ENCODE measurements at regions not wholly inside any gene's neighbourhood (a gene's known extent, or its start where the extent isn't known, plus 50 kb on each side); places are given as distances from the start of the nearest gene placed in this dataset.

DNA sequence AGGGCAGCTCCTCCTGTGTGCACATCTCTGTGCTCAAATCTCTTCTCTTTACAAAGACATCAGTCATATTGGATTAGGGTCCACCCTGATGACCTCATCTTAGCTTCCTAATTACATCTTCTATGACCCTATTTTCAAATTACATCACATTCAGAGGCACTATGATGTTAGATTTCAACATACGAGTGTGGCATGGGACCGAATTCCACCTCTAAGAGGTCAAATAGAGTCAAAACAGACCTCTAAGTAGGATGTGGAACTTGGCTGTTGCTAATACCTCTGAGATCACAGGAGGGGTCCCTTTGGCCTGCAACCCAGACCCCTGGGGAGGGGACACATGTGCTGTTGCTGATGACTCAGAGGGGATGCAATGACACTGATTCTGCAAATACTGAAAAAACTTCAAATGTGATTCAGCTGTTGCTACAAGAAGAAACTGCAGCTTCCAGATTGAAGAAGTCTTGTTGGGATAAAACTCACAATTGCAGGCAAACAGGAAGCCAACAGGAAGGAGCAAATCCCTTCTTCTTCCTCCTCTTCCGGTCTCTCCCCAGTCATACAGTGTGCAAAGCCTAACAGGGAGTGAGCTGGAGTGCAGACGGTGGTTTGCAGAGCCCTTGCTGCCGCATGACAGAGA is 216.2 kb downstream of the MYLK4 start:
- no peak for DNase-seq

DNA sequence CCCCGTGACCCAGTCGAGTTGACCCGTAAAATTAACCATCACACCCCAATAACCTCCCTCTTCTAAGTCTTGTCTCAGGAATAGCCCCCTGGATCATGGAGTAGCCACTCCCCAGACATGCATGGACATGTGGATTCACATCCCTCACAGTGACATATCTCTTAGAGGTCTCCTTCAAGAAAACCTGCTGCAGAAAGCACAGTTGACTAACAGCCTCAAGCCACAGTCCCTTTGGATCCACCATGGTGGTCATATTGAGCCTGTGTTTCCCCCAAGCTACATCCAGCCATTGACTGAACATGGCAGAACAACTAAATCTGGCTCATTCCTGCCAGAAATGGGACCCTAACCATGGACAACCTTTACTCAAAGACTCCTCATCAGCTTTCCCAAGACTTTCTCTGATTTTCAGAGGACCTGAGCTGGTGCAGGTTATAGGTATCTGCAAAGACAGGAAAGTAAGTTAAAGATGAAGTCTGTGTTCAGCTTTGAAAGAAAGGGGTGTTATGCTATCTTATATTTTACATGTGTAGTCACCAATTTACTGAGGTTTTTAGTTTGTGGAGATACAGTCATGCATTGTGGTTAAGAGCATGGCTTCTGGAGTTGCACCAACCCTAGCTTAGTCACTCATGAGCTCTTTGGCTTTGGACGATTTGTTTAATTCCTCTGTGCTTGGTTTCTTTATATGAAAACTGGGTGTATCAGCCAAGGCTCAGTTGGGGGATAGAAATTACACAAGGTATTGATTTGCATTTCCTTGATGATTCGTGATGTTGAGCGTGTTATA is 219.1 kb downstream of the MYLK4 start:
- DNase-seq: no peak

DNA sequence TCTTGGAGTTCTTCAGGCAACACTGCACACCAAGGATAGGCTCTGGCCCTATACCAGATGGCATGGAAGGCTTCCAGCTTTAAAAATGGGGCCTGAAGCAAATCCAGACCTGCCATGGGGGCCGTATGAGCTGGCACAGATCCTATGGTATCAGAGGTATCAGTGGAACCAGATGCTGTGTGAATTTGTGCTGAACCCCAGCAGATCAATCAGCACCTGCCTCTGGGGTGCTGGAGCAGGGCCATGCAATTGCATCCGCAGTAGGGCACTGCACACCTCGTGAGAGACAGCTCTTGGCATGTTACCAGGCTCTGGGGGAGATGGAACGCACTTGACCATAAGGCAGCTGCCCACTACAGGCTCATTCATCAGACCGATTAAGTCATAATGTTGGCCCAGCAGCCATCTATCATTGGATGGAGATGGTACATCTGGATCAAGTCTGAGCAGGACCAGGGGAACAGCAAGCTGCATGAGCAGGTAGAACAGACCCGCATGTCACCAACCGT is 221.5 kb downstream of the MYLK4 start:
- DNase-seq: no peak

DNA sequence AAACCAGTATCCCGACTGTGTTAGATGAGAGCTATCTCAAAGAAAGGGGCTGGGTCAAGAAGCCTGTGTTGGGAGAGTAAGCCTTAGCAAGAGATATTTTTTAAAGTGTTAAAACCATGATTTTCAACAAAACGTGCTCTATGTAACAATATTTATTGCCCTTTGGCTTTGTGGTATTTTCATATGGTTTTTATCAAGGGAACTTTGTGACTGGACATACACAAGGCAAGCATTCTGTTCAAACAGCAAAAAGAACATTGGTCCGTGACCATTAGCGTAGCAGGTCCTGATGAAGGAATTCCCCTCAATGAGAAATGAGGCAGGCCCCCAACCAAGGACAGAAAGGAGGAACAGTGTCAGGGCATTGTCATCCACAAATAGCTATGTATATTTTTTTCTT is 222.6 kb downstream of the MYLK4 start:
- DNase-seq: no peak

DNA sequence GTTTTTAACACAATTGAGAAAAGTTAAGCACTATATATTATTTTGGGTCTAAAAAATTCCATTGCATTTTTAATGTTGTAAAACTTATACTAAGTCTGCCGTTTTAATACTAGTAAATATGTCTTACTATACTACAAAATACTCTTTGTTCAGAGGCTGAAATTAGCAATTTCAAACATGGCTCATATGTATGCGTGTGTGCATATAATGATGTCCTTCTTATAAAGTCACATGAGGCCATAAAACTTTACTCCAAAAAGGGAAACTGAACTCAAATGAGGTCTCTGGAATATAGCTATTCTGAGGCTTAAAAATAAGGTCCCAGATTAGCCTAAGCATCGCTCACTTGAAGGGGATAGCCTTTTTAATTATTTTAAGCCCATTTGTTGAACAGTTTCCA is 224.0 kb downstream of the MYLK4 start:
- DNase-seq: no peak

DNA sequence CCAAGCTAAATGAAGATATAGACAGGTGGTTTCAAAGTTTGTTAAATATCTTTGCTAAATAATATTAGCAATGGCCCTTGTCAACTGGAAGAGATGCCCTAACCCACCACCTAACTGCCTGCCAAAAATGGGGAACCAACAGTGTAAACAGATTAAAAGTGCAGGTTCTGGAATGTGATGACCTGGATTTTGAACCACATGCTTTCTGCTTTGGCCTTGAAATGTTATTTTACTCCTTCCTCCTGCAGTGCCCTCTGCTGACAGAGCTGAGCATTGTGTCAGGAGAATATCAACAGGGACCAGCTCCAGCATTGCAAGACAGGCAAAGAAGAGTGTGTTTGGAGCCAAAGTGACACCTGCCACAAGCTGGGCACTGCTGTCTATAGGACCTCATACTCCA is 226.6 kb downstream of the MYLK4 start:
- DNase-seq: no peak

DNA sequence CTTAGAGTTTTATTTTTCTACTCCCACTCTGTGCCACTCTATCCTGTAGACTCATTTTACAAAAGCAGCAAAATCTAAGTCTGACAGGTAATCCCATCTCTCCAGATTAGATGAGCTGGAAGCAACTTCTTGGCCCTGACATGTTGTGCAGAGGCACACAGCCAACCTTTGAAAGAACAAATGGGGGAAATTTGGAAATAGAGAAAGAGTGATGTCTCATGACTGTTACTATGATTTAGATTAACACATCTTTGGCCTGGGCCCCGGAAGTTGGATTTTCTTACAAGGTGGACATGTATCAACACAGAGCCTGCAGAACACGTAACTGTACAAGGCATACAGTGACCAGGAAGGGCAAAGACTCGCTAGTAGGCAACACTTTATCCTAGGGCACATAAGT is 227.7 kb downstream of the MYLK4 start:
- no peak for DNase-seq

DNA sequence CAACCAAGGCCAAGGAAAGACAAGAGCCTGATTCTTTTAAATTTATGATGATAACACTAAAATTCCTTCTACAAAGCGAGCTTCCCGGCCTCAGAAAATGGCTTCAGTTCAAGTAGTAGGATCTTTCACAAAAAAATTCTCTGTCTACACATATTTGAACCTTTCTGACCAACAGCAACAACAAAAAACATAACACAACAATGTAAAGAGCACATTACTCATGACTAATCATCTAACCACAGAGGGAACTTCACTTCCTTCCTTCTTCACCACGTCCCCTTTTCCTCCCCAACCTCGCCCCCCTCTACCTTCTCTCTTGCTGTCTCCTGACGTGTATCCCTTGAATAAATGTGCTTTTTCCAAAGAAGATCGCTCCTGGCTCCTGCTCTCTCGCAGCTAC is 228.2 kb downstream of the MYLK4 start:
- no peak for DNase-seq

DNA sequence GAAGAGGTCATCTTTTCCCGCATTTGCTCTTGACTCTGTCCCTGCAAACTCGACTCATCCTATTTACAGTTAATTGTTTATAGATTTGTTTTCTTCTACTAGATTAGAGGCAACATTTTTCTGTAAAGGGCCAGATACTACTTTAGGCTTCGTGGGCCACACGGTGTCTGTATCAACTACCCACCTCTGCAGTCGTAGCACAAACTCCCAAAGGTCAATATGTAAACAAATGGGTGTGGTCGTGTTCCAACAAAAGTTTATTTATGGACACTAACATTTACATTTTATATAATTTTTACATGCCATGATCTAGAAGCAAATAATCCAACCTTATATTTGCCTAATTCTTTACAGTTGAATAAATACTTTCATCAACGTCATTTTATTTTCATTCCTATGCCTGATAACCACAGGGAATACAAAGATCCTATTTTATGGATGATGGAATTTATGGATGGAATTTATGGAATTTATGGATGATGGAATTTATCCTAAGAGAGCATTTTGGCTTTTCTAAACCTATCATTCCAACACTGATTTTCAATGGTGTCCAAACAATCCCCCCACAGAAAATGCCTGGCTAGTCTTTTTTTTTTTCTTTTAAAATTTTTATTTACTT is 232.8 kb downstream of the MYLK4 start:
- DNase-seq: no peak

DNA sequence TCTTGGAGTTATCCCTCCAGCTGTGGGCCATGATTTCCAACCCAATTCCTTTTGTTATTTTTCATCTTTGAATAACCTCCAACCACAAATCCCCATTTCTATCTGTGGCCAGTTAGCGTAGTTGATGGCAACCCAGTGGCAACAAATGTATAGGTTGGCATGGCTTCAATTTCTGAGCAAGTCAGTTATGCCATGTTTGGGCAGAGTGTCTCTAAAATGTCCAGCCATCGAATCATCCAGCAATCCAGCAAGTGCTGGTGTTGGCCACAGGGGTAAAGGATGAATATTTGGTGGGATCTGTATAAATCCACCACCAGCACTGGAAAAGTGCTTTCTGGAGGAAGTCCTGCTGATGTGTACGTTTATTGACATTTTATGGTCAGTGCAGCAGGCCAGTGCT is 233.3 kb downstream of the MYLK4 start:
- no peak for DNase-seq

DNA sequence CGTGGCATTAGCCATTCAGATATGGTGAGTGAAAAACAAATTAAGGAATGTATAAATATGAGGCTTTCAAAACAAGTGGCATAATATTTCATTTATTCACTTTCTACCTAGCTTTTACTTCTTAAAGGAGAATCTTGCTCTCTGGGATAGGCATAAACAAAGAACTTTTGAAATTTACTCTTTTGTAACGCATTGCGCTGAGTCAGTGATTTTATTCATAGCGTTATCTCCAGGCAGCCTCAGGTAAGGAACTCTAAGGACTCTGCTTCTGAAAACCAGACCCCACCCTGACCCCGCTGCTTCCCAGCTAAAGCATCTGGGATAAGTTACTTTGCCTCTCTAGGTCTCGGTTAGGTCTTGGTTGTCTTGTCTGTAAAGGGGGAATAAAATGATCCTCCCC is 234.7 kb downstream of the MYLK4 start:
- no peak for DNase-seq

DNA sequence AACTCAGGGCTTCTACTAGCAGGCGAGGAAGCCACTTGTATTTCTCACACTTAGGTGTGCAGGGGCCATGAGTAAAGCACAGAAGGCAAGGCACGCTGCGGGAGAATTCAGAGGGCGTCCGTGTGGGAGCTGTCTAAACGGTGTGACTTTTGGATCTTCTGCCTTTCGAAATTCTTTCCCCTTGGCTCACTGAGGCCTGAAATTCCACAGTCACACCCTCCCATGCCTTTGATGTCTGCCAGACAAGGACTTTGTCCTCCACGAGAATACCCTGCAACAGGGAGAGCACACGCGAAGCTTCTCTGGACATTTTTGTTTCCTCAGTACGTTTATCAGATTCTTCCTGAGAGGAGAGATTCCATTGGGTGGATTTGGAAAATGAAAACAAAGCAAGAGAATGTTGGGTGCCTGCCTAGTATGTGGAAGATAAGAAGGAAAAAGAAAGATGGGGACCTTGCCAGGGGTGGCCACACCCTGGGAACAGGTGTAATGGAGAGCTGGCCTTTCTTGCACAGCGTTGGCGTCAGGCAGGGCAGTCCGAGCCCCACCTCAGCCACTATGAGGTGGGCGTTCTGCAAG is 235.7 kb downstream of the MYLK4 start:
- no peak for DNase-seq

DNA sequence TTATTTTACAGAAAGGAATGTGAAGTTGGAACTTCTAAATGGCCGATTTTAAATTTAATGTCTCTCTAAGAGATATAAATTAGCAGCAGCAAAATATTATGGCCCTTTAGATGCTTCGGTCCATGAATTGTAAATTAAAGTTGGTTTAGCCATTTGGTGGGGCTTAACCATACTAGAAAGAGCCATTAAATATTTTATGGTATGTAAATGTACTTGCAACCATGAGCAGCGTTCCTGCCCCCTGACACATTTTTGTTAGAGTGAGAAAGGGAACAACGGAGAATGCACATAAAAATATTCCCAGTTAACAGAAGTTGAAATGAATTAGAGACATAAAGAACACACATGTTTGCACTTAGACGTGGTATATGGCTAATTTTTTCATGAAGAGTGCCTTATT is 237.9 kb downstream of the MYLK4 start:
- DNase-seq: no peak

DNA sequence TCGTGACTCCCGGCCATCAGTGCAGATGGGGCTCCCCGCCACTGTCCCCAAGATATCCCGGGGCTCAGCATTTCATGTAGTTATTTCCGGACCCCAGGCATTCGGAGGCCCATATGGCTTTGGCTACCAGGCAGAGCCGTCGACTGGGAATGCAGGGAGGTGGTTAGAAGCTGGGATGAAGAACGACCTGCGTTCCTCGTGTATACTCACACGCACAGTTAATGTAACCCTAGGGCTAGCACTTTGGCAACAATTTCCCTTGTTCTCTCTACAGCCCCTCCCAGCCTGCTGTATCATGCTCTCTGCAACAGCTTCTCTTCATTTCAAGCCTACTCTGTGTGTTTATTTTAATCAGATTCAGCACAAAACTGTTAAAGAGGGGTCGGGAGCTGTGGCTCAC is 240.4 kb downstream of the MYLK4 start:
- no peak for DNase-seq

DNA sequence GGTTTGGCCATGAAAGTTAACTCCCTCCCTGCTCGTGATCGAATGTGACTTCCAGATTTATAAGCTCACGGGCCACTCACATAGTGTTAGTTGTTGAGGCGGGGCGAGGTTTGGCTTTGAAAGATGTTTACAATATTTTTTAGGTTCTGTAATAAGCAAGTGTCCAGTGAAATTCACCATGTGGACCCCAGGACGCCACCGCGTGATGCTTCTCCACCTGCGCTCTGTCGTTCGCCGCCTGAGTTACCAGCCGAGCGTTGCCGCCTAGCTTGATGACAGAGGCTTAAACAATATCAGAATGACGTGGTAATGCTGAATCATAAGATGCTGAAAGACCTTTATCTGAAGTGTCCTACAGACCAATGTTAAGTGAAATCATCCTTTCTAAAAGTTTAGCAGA is 241.0 kb downstream of the MYLK4 start:
- no peak for DNase-seq

DNA sequence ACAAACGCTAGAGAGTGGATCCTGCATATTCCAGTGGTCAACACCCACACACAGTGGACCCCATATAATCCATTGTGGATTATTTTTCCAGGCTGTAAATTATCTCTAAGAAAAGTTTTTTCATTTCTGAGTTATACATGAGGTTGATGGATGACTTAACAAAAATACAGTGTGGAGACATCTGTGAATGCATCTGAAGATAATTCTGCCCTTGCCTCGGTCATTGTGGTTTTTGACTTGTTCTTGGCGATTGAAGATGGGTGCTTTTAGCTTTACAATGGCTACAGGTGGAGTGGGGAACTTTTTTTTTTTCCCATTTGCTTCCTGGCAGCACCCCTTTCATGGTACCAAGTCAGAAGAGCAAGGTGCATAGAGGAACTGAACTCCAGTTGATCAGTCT is 242.7 kb downstream of the MYLK4 start:
- DNase-seq: no peak

DNA sequence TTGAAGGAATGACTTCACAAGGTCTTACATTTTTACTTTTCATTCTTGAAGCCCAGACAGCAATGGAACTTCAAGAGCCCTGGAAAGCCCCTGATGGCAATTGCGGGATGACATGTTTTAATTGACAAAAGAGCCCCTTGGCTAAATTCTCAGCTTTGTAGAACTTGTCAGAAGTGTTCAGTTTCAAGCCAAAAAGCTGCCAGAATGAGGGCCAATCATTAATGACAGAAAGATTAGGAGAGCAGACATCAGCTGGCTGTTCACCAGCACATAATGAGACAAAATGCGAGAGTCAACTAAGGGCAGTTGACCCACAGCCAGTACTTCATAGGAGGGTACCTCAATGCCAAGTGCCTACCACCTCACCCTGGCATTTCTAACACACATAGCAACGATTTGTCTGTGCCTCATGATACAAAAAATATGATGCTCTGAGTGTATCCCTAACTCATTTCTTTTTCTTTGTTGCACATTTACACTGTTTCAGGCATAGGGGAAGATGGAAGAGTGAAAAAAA is 243.1 kb downstream of the MYLK4 start:
- no peak for DNase-seq

DNA sequence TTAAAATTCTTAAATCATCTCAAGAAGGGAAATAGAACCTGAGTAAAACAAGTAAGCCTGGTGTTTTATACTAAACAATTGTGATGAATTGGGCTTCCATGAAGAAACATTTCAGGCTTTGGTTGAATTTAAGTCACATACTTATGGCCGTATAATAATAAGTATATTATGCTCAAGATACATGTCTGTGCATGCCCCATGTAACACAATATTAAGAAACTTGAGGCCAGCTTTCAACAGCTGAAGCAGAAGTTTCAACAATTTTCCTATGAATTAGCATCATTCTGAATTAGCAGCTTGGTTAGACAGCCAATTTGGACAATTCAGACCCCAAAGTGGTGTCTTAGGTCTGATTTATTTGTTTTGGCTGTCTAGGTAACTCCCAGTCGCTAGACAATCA is 243.7 kb downstream of the MYLK4 start:
- DNase-seq: no peak

DNA sequence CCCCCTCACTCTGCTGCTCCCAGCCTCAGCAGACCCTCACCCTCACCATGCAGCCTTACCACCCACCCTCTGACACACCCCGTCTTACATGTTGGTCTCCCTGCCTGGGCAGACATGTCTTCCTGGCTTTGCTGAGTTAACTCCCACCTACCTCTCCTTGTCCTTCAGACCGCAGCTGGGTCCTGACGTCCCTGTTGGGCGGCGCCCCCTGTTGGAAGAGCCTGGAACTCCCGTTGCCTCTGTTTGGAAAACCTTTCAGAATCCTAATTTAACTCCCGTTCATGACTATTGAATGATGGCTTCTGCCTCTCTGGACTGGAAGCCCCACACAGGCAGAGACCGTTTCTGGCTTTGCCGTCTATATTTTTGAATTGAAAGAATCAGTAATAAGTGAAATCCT is 245.1 kb downstream of the MYLK4 start:
- no peak for DNase-seq

DNA sequence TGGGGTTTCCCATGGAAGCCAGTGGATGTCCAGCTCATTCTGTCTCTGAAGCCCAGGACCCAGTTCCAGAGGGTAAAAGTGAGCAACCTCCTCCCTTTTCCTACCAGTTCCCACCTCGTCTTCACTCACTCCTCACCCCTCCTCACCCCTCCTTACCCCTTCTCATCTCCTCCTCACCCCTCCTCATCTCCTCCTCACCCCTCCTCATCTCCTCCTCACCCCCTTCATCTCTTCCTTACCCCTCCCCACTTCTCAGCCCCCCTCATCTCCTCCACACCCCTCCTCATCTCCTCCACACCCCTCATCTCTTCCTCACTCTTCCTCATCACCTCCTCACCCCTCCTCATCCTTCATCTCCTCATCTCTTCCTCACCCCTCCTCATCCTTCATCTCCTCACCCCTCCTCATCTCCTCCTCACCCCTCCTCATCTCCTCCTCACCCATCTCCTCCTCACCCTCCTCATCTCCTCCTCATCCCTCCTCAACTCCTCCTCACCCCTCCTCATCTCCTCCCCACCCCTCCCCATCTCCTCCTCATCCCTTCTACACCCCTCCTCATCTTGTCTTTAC is 246.1 kb downstream of the MYLK4 start:
- no peak for DNase-seq

DNA sequence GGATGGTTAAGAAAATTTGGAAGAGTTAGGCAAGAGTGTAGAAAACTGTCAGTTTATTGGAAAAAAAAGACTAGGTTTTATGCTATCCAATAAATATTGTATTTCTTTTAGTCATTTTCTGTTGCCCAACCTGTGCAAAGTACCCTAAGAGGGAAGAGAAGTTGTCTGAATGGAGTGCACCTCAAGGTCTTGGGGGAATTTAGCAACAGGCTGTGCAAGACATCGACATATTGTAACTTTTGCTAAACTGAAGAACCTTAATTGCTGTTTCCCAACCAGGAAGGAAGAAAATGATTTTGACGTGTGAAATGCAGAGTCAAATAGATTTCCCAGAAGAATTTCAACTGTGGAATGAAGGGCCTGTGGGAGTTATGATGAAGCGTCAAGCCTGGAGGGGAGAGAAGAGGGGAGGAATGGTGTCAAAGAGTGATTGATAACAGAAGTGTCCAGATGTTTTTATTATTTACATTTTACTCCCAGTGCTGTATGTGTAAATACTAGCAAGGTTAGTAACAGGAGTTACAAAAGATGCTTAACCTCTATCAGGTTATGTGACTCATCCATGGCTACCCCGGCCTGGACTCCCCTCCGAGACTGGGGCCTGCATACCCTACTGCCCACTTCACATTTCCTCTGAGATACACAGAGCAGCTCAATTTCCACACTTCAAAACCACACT is 246.8 kb downstream of the MYLK4 start:
- no peak for DNase-seq

DNA sequence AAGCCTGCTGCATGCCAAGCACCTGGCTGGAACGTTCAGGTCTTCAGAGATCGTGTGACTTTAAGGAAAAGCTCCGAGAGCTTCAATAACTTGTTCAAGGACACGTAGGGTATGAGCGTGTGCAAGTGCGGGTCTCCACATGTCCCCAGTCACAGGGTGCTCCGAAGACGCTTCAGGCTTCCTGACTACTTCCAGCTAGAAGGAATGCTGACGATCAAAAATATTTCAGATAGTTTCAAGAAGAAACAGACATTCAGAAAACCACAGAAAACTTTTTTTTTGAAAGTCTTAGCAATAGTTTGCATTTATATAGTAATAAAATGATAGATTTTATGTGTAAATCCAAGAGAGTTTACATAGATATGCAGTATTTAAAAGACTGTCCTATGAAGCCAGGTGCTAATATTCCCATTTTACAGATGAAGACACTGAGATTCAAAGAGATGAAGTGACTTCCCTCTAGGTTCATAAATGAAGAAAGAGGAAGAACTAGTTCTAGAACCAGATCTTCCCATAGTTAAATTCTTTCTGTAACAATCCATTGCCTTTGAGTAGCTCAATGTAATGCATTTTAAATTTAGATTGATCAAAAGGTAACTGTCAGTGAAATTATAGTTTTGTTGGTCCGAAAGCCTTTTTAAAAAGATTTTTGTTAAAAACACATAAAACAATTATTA is 247.6 kb downstream of the MYLK4 start:
- DNase-seq: no peak
